ENCODE measurements at regions not wholly inside any gene's neighbourhood (a gene's known extent, or its start where the extent isn't known, plus 50 kb on each side); places are given as distances from the start of the nearest gene placed in this dataset.
"Not testable (repeated sequence)": the region's sequence is repeated elsewhere in the genome, so short reads cannot be mapped to it uniquely, and the experiment has no call there.

GRCh38 chr21:6087579-6088178, 4433.7 kb upstream of the TPTE start:
- TF ChIP-seq CTCF, POLR2AphosphoS5, POLR2A (IDR thresholded peaks at IDR 0.05): not testable (repeated sequence)
